Colonic mucosa (tissue), 4 donors: ENCODE measurements at regions not wholly inside any gene's neighbourhood (a gene's known extent, or its start where the extent isn't known, plus 50 kb on each side); places are given as distances from the start of the nearest gene placed in this dataset.
"Not testable (repeated sequence)": the region's sequence is repeated elsewhere in the genome, so short reads cannot be mapped to it uniquely, and the experiment has no call there.

Experiments
- DNase-seq: peaks from one replicate; pipeline ENCODE4 v3.0.0-alpha.2; 2020
- H3K27ac ChIP-seq: fragments of 200-600 bp; one replicate; pipeline ENCODE4 v1.8.0; 2021
- H3K27me3 ChIP-seq: fragments of 200-600 bp; one replicate; pipeline ENCODE4 v1.8.0; 2021
- H3K36me3 ChIP-seq: fragments of 200-600 bp; one replicate; pipeline ENCODE4 v1.8.0; 2021
- H3K4me1 ChIP-seq: fragments of 200-600 bp; one replicate; pipeline ENCODE4 v1.8.0; 2021; ENCODE audit warnings: mild to moderate bottlenecking
- H3K4me3 ChIP-seq: fragments of 200-600 bp; one replicate; pipeline ENCODE4 v1.8.0; 2021
- H3K9ac ChIP-seq, 2 donors: one replicate each; pipeline ENCODE4 v1.7.0; 2013; ENCODE audit warnings: control low read depth in 2 of 2, low read depth in 2 of 2, low read length in 2 of 2
- H3K9me3 ChIP-seq: fragments of 200-600 bp; one replicate; pipeline ENCODE4 v1.8.0; 2021
- CTCF ChIP-seq: fragments of 200-600 bp; IDR thresholded peaks from one replicate; pipeline ENCODE4 v1.8.0; 2022; ENCODE audit warnings: antibody characterized with exemption, mild to moderate bottlenecking
- intact Hi-C: fragments of 100-400 bp; cut with DNase I; formaldehyde crosslinking; loops from one replicate; pipeline ENCODE4 v1.14.1; 2022
- donor health status: healthy.
- donor health status: DM: no; HTN: no; CAD: no.
- donor health status: DM: no; HTN: no; CAD: no.

- Histone ChIP-seq H3K9me3 (no peaks in the 10 kb centered on the region), H3K36me3 (no peaks in the 10 kb centered on the region), H3K4me3 (no peak overlapping the region), H3K4me1 (no peaks in the 10 kb centered on the region), H3K27ac (no peak overlapping the region), H3K27me3 (no peaks in the 10 kb centered on the region), H3K9ac (no peak overlapping the region)
- no peak for DNase-seq
- no peak for TF ChIP-seq CTCF
- intact Hi-C loops = no loop called here
Measured at GRCh38 chr4:59537246-59537886, 1662.8 kb upstream of the ADGRL3 start.

GRCh38 chr4:59539401-59539800, 1660.7 kb upstream of the ADGRL3 start:
- H3K36me3 ChIP-seq = no peaks in the 10 kb centered on the region
- no peaks in the 10 kb centered on the region for H3K9me3 ChIP-seq
- no peak overlapping the region for H3K27ac ChIP-seq
- no peaks in the 10 kb centered on the region for H3K27me3 ChIP-seq
- no peak for TF ChIP-seq CTCF
- intact Hi-C loops = no loop called here
- no peak for DNase-seq
- H3K9ac ChIP-seq = no peak overlapping the region
- no peak overlapping the region for H3K4me3 ChIP-seq
- no peaks in the 10 kb centered on the region for H3K4me1 ChIP-seq

DNA sequence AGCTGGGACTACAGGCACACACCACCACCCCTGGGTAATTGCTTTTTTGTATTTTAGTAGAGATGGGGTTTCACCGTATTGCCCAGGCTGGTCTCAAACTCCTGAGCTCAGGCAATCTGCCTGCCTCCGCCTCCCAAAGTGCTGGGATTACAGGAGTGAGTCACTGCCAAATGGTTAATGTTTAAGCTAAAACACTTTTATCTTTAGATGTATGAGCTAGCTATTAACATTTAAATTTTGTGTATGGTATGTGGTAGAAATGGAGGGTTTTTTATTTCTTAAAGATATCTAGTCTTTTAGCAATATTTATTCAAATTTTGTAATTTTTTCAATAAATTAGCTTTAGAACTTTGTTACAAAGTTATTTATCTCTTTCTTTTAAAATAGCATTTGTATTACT, 1659.8 kb upstream of the ADGRL3 start:
- Histone ChIP-seq H3K9ac (no peak overlapping the region), H3K4me1 (no peaks in the 10 kb centered on the region), H3K9me3 (no peaks in the 10 kb centered on the region), H3K4me3 (no peak overlapping the region), H3K27me3 (no peaks in the 10 kb centered on the region), H3K27ac (no peak overlapping the region), H3K36me3 (no peaks in the 10 kb centered on the region)
- DNase-seq = no peak
- intact Hi-C loops = no loop called here
- TF ChIP-seq CTCF = no peak

DNA sequence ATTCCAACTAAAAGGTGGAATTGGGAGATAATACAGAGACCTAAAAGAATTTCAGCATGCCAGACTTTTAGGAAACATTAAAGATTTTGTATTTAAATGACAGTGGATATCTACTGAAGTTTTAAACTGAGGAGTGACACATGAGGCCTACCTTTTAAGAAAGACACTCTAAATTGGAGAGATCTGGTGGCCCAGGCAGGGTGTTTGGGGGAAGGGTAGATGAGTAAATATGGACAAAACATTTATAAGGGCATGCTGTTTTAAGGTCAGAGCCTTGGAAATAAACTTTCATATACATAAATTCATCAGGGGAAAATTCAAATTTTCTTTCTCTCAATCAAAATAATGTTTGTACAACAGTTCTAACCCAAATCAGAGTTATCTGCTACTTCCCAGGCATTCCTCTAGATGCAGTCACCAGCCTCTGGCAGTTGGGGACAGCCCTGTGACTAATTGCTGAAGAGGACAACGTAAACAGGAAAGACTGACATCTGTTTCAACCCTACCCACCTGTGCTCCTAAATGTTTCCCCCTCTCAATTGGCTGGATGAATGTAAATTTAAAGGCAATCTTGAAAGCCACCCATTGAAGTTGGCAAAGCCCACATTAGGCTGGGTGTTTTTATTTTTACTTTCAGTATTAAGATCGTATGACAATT, 1646.9 kb upstream of the ADGRL3 start:
- no peaks in the 10 kb centered on the region for H3K36me3 ChIP-seq
- no peak for TF ChIP-seq CTCF
- no peaks in the 10 kb centered on the region for H3K9me3 ChIP-seq
- H3K4me3 ChIP-seq = no peak overlapping the region
- no peak overlapping the region for H3K27ac ChIP-seq
- DNase-seq = no peak
- H3K27me3 ChIP-seq = no peaks in the 10 kb centered on the region
- H3K9ac ChIP-seq = no peak overlapping the region
- intact Hi-C loops = no loop called here
- H3K4me1 ChIP-seq = no peaks in the 10 kb centered on the region

GRCh38 chr4:59553721-59554091, 1646.4 kb upstream of the ADGRL3 start:
- H3K4me1 ChIP-seq = no peaks in the 10 kb centered on the region
- no peak overlapping the region for H3K27ac ChIP-seq
- TF ChIP-seq CTCF = no peak
- no peaks in the 10 kb centered on the region for H3K9me3 ChIP-seq
- no peak overlapping the region for H3K9ac ChIP-seq
- H3K4me3 ChIP-seq = no peak overlapping the region
- no peaks in the 10 kb centered on the region for H3K27me3 ChIP-seq
- DNase-seq = no peak
- intact Hi-C loops = no loop called here
- H3K36me3 ChIP-seq = no peaks in the 10 kb centered on the region

DNA sequence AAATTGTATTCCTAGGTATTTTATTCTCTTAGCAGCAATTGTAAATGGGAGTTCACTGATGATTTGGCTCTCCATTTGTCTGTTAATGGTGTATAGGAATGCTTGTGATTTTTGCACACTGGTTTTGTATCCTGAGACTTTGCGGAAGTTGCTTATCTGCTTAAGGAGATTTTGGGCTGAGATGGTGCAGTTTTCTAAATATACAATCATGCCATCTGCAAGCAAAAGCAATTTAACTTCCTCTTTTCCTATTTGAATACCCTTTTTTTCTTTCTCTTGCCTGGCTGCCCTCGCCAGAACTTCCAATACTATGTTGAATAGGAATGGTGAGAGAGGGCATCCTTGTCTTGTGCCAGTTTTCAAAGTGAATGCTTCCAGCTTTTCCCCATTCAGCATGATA, 1643.9 kb upstream of the ADGRL3 start:
- H3K4me3 ChIP-seq, intact Hi-C loops, H3K4me1 ChIP-seq, H3K36me3 ChIP-seq, H3K27me3 ChIP-seq, H3K27ac ChIP-seq, H3K9ac ChIP-seq, H3K9me3 ChIP-seq, DNase-seq: not testable (repeated sequence)

DNA sequence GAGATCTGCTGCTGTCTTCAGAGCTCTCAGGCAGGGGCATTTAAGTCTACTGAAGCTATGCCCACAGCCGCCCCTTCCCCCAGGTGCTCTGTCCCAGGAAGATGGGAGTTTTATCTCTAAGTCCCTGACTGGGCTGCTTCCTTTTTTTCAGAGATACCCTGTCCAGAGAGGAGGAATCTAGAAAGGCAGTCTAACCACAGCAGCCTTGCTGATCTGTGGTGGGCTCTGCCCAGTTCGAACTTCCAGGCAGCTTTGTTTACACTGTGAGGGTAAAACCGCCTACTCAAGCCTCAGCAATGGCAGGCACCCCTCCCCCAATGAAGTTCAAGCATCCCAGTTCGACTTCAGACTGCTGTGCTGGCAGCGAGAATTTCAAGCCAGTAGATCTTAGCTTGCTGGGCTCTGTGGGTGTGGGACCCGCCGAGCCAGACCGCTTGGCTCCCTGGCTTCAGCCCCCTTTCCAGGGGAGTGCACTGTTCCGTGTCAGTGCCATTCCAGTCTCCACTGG, 1639.9 kb upstream of the ADGRL3 start:
- H3K27me3 ChIP-seq, DNase-seq, H3K36me3 ChIP-seq, intact Hi-C loops, H3K4me3 ChIP-seq, H3K4me1 ChIP-seq, H3K9ac ChIP-seq, H3K27ac ChIP-seq, H3K9me3 ChIP-seq: not testable (repeated sequence)
